HL-60 (cell line): ENCODE measurements at regions not wholly inside any gene's neighbourhood (a gene's known extent, or its start where the extent isn't known, plus 50 kb on each side); places are given as distances from the start of the nearest gene placed in this dataset.

Experiments
- GABPA ChIP-seq: IDR thresholded peaks from 2 replicates; pipeline ENCODE4 v1.6.1; 2012; ENCODE audit warnings: low read depth
- POLR2AphosphoS5 ChIP-seq: IDR thresholded peaks from 2 replicates; pipeline ENCODE4 v1.6.1; 2012; ENCODE audit warnings: low read depth
- SPI1 ChIP-seq: IDR thresholded peaks from 2 replicates; pipeline ENCODE4 v1.6.1; 2012; ENCODE audit warnings: low read depth, mild to moderate bottlenecking, borderline replicate concordance
- TF ChIP-seq, protein P1 (sequence below): IDR thresholded peaks from one replicate; pipeline ENCODE4 v1.5.1; 2011; ENCODE audit warnings: low read length, control low read depth, inconsistent platforms; ENCODE audit not compliant: insufficient read depth
- TF ChIP-seq, protein P2 (sequence below): IDR thresholded peaks from 2 replicates; pipeline ENCODE4 v1.6.1; 2012; ENCODE audit warnings: low read depth; ENCODE audit not compliant: insufficient replicate concordance

DNA sequence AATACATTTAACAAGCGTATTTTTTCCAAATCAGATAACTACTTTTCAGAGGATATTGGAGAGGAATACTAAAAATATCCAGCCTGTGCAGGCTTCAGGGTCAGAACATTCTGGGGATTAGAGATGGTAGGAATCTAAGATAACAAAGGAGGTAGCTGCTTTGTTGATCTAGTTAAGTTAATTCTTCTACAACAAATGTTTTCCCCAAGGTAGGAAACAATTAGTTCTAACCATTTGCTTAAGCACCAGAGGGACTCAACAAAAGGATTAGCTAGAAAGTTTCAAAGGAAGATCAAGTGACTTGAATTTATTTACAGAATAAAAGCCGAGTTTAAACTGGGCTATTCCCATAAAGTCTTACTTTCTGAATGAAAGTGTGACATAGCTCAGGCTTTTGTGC, 524.2 kb downstream of the TMTC2 start:
- TF ChIP-seq, protein P1, sequence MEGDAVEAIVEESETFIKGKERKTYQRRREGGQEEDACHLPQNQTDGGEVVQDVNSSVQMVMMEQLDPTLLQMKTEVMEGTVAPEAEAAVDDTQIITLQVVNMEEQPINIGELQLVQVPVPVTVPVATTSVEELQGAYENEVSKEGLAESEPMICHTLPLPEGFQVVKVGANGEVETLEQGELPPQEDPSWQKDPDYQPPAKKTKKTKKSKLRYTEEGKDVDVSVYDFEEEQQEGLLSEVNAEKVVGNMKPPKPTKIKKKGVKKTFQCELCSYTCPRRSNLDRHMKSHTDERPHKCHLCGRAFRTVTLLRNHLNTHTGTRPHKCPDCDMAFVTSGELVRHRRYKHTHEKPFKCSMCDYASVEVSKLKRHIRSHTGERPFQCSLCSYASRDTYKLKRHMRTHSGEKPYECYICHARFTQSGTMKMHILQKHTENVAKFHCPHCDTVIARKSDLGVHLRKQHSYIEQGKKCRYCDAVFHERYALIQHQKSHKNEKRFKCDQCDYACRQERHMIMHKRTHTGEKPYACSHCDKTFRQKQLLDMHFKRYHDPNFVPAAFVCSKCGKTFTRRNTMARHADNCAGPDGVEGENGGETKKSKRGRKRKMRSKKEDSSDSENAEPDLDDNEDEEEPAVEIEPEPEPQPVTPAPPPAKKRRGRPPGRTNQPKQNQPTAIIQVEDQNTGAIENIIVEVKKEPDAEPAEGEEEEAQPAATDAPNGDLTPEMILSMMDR: no peak
- TF ChIP-seq, protein P2, sequence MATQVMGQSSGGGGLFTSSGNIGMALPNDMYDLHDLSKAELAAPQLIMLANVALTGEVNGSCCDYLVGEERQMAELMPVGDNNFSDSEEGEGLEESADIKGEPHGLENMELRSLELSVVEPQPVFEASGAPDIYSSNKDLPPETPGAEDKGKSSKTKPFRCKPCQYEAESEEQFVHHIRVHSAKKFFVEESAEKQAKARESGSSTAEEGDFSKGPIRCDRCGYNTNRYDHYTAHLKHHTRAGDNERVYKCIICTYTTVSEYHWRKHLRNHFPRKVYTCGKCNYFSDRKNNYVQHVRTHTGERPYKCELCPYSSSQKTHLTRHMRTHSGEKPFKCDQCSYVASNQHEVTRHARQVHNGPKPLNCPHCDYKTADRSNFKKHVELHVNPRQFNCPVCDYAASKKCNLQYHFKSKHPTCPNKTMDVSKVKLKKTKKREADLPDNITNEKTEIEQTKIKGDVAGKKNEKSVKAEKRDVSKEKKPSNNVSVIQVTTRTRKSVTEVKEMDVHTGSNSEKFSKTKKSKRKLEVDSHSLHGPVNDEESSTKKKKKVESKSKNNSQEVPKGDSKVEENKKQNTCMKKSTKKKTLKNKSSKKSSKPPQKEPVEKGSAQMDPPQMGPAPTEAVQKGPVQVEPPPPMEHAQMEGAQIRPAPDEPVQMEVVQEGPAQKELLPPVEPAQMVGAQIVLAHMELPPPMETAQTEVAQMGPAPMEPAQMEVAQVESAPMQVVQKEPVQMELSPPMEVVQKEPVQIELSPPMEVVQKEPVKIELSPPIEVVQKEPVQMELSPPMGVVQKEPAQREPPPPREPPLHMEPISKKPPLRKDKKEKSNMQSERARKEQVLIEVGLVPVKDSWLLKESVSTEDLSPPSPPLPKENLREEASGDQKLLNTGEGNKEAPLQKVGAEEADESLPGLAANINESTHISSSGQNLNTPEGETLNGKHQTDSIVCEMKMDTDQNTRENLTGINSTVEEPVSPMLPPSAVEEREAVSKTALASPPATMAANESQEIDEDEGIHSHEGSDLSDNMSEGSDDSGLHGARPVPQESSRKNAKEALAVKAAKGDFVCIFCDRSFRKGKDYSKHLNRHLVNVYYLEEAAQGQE: no peak
- TF ChIP-seq POLR2AphosphoS5 (no peak), GABPA (no peak), SPI1 (no peak)
